GM18519 (cell line): ENCODE measurements at regions not wholly inside any gene's neighbourhood (a gene's known extent, or its start where the extent isn't known, plus 50 kb on each side); places are given as distances from the start of the nearest gene placed in this dataset.
"Not testable (repeated sequence)": the region's sequence is repeated elsewhere in the genome, so short reads cannot be mapped to it uniquely, and the experiment has no call there.

Experiments
- ATAC-seq: cut with Tn5 transposase; IDR thresholded peaks from one replicate; pipeline ENCODE4 v1.9.1; 2021; ENCODE audit warnings: mild to moderate bottlenecking, moderate library complexity; ENCODE audit not compliant: unreplicated experiment, low FRiP score

DNA sequence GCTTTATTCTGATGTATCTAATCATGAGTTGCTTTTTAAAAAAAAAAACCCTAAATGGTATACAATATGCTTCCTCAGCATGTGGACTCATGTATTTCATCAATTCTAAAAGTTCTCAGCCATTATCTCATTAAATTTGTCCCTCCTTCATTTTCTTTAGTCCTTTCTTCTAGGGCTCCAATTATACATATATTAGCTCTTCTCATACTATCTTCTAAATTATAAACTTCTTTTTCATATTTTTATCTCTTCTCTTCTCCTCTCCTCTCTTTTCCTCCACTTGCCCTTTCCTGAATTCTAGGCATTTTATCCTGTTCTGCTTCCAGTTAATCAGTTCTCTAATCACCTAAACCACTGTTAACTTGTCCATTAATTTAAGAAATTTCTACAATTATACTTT, 55.0 kb upstream of the IL33 start:
- ATAC-seq, result no peak

GRCh38 chr9:6153425-6153824, 62.2 kb upstream of the IL33 start:
- no peak for ATAC-seq

GRCh38 chr9:6152788-6153187, 62.8 kb upstream of the IL33 start:
- ATAC-seq, result no peak

DNA sequence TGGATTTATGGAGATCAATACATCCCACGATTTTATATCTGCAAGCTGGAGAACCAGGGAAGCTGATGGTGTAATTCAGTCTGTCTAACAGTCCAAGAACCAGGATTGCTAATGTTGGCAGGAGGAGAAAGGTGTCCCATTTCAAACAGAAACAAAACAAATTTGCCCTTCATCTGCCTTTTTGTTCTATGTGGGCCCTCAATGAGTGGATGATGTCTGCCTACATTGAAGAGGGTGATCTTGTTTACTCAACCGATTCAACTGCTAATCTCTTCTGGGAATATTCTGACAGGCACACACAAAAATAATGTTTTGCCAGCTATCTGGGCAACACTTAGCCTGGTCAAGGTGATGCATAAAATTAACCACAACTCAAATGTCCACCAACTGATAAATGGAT, 65.1 kb upstream of the IL33 start:
- no peak for ATAC-seq

GRCh38 chr9:6149315-6149714, 66.3 kb upstream of the IL33 start:
- no peak for ATAC-seq

- no peak for ATAC-seq
Observed at GRCh38 chr9:6147846-6148245, 67.8 kb upstream of the IL33 start.

GRCh38 chr9:6144947-6145346, 70.7 kb upstream of the IL33 start:
- no peak for ATAC-seq

DNA sequence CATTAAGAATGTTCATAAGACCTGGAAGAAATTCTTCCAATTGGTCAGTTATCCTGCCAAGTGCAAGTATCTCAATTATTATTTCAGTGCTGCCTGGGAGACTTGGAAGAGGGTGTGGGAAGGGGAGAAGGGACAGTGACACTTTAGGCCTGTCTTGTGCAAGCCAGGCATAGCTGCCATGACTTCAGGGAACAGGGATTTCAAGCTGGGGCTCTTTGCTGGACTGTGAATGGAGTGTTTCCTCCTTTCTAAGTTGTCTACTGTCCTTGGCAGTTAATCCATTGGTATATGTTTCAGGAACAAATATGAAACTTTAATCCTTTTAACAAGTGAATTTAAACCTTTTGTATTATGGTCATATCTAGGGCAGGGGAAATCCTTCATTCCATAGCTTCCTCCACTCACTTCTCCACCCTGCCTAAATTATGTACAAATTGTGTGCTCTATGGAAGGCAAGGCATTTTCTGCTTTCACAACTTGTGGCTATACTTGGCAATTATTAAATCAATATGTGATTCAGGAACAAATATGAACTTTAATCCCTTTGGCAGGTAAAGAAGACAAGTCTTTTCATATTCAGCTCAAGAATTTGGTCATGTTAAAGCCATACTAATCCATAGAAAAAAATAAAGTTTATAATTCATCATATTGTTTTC, 72.7 kb upstream of the IL33 start:
- no peak for ATAC-seq

- ATAC-seq, result not testable (repeated sequence)
Observed at GRCh38 chr9:6135780-6136179, 79.8 kb upstream of the IL33 start.

DNA sequence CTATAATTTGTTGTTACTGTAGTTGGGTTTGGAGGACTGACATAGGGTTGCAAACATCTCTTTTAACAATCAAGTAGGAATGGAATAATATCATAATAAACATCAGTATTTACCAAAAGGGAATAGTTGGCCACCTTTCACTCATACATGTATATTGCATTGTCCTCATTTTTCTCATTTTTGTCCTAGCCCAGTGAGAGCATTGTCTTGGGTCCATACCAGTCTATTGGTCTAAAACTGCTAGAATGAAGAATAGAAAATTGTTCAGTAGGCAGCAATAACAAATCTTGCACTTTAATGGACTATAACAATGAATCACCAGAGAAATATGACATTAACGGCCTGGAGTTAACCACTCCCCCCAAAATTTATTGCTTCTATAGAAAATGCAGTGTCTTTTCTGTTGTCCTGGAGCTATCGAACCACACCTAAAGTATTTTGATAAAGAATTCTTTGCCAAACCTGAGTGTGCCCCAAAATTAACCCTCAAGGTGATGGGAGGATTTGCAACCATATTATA, 80.9 kb upstream of the IL33 start:
- ATAC-seq, result no peak

- ATAC-seq, result peak; percentile 76
Observed at GRCh38 chr9:6133346-6134063, 82.1 kb upstream of the IL33 start.

GRCh38 chr9:6132650-6133049, 83.0 kb upstream of the IL33 start:
- no peak for ATAC-seq

DNA sequence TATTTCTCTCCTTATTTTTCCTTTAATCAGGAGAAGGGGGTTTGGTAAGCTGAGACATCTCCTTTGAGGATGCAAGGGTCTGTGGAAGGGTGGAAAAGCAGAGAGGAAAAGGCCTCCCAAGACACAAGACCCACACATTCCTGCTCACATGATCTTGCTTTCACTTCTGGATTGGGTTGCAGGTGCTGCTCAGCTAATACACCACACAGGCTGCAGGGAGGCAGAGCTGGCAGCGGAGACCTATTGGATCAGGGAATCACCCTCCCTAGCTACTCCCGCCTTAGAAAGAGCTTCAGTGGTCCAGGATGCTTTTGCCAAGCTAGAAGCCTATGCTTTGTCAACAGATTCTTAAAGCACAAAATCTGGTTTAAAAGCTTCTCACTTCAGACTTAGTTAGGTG, 87.6 kb upstream of the IL33 start:
- ATAC-seq, result no peak

GRCh38 chr9:6126377-6126776, 89.2 kb upstream of the IL33 start:
- ATAC-seq, result no peak

DNA sequence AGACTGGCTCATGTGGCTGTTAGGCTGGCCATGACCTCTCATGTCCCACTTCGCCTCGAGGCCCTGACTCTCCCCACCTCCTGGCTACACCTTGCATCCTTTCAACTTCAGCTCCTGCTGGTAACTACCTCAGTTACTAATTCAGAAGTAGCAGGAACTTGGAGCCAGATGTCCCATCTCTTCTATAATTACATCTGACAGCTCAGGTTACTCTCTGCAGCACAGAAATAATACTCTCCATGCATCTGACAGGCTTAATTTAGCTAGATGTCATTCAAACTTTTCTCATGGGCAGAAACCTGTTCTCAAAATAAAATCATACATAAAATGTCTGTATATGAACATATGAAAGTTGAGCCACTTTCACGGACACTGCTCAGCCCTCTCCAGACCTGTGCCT, 92.2 kb upstream of the IL33 start:
- ATAC-seq, result no peak

GRCh38 chr9:6121707-6122106, 93.9 kb upstream of the IL33 start:
- no peak for ATAC-seq

- ATAC-seq, result no peak
Observed at GRCh38 chr9:6114424-6114823, 99.0 kb upstream of the RANBP6 start.

GRCh38 chr9:6113819-6114218, 98.4 kb upstream of the RANBP6 start:
- no peak for ATAC-seq

DNA sequence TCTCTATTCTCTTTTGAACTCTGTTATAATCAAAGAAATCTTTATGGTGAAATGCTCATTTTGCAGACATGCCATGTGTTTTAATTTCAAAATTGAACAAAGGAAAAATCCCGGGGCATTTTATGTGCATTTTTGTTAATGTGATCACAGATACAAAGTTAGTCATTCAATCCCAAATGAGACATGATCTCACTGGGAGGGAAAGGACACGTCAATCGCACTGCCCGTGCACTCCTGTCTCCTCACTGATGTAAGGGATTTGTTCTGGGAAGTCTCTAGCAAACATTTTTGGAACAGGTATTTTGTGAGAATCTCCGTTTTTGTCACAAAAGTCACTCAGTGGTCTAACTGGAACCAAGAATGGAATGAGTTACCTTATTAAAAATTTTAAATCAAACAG, 97.9 kb upstream of the RANBP6 start:
- no peak for ATAC-seq

DNA sequence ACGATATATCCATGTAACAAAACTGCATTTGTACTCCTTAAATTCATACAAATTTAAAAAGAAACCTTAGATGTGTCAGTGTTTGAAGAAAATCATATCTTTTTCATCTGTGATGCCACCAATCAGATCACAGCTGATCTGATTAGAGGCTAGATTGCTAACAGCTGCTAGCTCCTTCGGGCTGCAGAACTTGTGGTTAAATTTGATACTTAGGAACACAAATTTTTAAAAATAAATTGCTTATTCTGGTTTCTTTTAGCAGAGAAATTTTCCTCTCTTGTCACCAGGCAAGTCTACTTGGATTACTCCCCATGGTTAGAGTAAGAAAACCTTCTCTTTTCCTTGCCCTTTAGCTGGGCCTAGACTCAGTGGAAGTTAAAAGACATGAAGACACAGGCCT, 94.6 kb upstream of the RANBP6 start:
- no peak for ATAC-seq

DNA sequence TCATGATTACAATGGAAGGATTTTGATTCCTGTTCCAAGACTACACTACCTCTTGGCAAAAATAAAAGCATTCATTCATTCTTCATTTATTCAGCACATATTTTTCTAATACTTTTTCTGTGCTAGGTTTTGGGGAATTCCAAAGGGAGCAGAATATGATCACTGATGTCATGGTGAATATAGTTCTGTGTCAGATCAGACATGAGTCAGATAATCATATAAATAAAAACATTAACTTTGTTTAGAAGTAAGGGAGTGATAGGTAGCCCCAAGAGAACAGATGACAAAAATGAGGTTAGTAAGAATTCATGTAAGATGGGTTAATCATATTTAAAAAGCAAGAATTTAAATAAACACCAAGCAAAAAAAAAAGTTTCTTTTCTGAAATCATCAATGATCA, 94.1 kb upstream of the RANBP6 start:
- ATAC-seq, result no peak

GRCh38 chr9:6106711-6107339, 91.4 kb upstream of the RANBP6 start:
- no peak for ATAC-seq
